ENCODE measurements at regions not wholly inside any gene's neighbourhood (a gene's known extent, or its start where the extent isn't known, plus 50 kb on each side); places are given as distances from the start of the nearest gene placed in this dataset.
"Not testable (repeated sequence)": the region's sequence is repeated elsewhere in the genome, so short reads cannot be mapped to it uniquely, and the experiment has no call there.

DNA sequence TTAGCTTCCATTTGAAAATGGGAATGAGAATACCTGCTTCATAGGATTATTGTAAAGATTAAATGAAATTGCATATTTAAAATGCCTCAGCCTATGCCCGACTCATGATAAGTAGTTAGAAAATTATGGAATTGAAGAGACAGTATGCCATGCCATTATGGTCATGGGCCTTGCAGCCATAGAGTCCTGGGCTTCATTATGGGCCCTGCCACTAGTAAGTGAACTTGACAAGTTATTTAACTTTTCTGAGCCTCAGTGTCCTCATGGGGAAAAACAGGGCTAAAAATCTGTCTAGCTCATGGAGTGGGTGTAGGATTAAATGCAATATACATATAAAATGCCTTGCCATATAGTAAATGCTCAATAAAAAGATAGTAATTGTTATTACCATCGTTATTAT, 133.2 kb downstream of the NPIPB5 start:
- Mint-ChIP-seq H3K27ac (no peak overlapping the region), H3K4me1 (no peaks in the 10 kb centered on the region), H3K36me3 (ENCODE audit: low read depth) (no peaks in the 10 kb centered on the region), H3K4me3 (no peak overlapping the region), H3K27me3 (ENCODE audit: low read depth, poor library complexity) (no peaks in the 10 kb centered on the region), H3K9me3 (no peaks in the 10 kb centered on the region)
- TF ChIP-seq, protein P1, sequence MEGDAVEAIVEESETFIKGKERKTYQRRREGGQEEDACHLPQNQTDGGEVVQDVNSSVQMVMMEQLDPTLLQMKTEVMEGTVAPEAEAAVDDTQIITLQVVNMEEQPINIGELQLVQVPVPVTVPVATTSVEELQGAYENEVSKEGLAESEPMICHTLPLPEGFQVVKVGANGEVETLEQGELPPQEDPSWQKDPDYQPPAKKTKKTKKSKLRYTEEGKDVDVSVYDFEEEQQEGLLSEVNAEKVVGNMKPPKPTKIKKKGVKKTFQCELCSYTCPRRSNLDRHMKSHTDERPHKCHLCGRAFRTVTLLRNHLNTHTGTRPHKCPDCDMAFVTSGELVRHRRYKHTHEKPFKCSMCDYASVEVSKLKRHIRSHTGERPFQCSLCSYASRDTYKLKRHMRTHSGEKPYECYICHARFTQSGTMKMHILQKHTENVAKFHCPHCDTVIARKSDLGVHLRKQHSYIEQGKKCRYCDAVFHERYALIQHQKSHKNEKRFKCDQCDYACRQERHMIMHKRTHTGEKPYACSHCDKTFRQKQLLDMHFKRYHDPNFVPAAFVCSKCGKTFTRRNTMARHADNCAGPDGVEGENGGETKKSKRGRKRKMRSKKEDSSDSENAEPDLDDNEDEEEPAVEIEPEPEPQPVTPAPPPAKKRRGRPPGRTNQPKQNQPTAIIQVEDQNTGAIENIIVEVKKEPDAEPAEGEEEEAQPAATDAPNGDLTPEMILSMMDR (IDR thresholded peaks at IDR 0.05) = no peak
- no peak for DNase-seq

DNA sequence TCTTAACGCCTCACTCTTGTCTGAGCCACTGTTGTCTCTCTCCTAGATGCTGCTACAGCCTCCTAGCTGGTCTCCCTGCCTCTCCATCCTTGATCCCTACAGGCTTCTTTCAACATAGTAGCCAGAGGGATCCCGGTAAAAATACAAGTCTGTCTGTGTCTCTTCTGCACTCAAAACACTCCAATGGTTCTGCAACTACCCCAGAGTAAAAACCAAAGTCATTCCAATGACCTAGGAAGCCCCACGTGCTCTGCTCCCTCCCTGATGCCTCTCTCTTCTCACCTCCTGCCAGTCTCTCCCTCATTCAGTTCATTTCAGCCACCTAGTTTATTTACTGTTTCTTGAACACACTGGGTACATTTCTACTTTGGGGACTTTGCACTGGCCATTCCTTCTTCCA, 135.2 kb downstream of the NPIPB5 start:
- Mint-ChIP-seq H3K27me3 (ENCODE audit: low read depth, poor library complexity) (no peaks in the 10 kb centered on the region), H3K4me3 (no peak overlapping the region), H3K4me1 (no peaks in the 10 kb centered on the region), H3K27ac (no peak overlapping the region), H3K36me3 (ENCODE audit: low read depth) (no peaks in the 10 kb centered on the region), H3K9me3 (no peaks in the 10 kb centered on the region)
- DNase-seq = no peak
- TF ChIP-seq, protein P1 (IDR thresholded peaks at IDR 0.05) = no peak

DNA sequence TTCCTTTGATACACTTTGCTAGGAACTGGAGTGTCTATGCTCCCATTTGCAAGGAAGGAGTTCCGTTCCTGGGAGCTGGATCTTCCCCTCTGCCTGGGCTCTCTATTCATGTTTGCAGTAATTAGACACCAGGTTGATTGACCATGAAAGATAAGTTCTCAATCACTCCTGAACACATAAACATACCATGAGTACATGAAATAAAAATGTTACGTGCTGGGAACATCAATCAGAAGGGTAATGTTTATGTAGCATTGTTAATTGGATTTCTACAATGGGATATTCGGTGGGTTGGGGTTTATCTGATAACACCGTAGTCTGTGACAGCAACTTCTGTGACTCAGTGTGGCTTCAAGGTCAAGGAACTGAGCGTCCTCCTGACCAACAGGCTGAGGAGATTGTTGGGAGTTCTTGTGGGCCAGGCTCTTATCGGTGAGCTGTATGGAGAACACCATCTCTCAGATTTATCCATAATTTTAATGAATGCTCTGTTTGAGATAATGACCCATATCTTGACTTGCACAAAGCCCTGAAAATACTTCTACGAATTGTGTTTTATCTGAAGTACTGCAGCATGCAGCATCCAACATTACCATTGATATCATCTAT, 136.4 kb downstream of the NPIPB5 start:
- H3K27ac Mint-ChIP-seq = no peak overlapping the region
- no peak for DNase-seq
- no peaks in the 10 kb centered on the region for H3K36me3 Mint-ChIP-seq (ENCODE audit: low read depth)
- H3K9me3 Mint-ChIP-seq = no peaks in the 10 kb centered on the region
- H3K4me1 Mint-ChIP-seq = no peaks in the 10 kb centered on the region
- no peak overlapping the region for H3K4me3 Mint-ChIP-seq
- no peaks in the 10 kb centered on the region for H3K27me3 Mint-ChIP-seq (ENCODE audit: low read depth, poor library complexity)
- TF ChIP-seq, protein P1 (IDR thresholded peaks at IDR 0.05) = no peak

DNA sequence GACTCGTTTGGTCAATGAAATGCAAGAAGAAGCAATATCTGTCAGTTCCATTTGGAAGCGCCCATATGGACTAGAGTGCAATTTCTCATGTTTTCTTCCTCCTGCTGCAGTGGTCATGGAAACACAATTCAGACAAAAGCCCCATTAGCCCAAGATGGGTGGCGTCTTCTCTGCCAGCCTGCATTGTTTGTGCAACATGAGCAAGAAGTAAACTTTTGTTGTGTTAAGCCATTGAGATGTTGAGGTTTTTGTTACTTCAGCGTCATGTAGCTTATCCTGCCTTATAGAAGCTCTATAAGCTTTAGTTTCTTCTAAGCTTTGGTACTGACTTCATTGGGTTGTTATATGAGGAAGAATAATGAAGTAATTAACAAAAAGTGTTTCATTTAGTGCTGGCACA, 137.4 kb downstream of the NPIPB5 start:
- Mint-ChIP-seq H3K4me1 (no peaks in the 10 kb centered on the region), H3K9me3 (no peaks in the 10 kb centered on the region), H3K36me3 (ENCODE audit: low read depth) (no peaks in the 10 kb centered on the region), H3K4me3 (no peak overlapping the region), H3K27me3 (ENCODE audit: low read depth, poor library complexity) (no peaks in the 10 kb centered on the region), H3K27ac (no peak overlapping the region)
- no peak for DNase-seq
- TF ChIP-seq, protein P1 (IDR thresholded peaks at IDR 0.05) = no peak

DNA sequence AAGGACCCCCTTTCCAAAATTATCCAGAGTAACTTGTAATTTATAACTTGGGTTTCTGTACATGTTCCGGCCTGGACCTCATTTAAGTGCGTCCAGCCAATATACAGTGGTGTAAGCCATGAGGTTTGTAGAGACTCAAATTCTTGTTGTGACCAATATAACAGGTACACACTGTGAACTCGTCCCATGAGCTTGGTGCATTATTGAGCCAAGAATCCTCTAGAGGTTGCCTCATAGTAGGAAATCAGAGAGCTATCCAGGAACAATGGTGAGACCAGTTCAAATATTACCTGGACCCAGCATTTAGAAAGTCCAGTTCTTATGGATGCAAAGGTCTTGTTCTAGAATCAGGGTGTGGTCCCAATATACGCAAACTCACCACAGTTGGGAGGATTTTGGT, 138.2 kb downstream of the NPIPB5 start:
- Mint-ChIP-seq H3K4me3 (no peak overlapping the region), H3K27ac (no peak overlapping the region), H3K27me3 (ENCODE audit: low read depth, poor library complexity) (peaks cover 4% of the 10 kb centered on the region), H3K9me3 (no peaks in the 10 kb centered on the region), H3K36me3 (ENCODE audit: low read depth) (no peaks in the 10 kb centered on the region), H3K4me1 (no peaks in the 10 kb centered on the region)
- DNase-seq = no peak
- TF ChIP-seq, protein P1 (IDR thresholded peaks at IDR 0.05) = no peak

DNA sequence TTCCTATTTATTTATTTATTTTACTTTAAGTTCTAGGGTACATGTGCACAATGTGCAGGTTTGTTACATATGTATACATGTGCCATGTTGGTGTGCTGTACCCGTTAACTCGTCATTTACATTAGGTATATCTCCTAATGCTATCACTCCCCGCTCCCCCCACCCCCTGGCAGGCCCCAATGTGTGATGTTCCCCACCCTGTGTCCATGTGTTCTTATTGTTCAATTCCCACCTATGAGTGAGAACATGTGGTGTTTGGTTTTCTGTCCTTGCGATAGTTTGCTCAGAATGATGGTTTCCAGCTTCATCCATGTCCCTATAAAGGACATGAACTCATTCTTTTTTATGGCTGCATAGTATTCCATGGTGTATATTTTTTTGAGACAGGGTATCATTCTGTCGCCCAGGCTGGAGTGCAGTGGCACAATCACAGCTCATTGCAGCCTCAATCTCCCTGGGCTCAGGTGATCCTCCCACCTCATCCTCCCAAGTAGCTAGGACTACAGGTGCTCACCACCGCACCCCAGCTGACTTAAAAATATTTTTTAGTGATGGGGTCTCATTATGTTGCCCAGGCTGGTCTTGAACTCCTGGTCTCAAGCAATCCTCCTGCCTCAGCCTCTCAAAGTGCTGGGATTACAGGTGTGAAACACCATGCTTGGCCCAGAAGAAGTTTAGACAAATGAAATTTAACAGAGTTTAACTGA, 140.6 kb downstream of the NPIPB5 start:
- not testable (repeated sequence) for H3K4me3 Mint-ChIP-seq; H3K27me3 Mint-ChIP-seq (ENCODE audit: low read depth, poor library complexity); H3K9me3 Mint-ChIP-seq; H3K27ac Mint-ChIP-seq; DNase-seq; H3K4me1 Mint-ChIP-seq; H3K36me3 Mint-ChIP-seq (ENCODE audit: low read depth)
